Stimulated activated CD4-positive, alpha-beta T cell treated with anti-CD3 and anti-CD28 coated beads, Interleukin-1b, Interleukin-23, amount 100 ng/mL, for 48 hours (primary cell): ENCODE measurements at regions not wholly inside any gene's neighbourhood (a gene's known extent, or its start where the extent isn't known, plus 50 kb on each side); places are given as distances from the start of the nearest gene placed in this dataset.

Experiments used
- DNase-seq: peaks from one replicate; pipeline ENCODE4 v3.0.0-alpha.2; 2020

DNA sequence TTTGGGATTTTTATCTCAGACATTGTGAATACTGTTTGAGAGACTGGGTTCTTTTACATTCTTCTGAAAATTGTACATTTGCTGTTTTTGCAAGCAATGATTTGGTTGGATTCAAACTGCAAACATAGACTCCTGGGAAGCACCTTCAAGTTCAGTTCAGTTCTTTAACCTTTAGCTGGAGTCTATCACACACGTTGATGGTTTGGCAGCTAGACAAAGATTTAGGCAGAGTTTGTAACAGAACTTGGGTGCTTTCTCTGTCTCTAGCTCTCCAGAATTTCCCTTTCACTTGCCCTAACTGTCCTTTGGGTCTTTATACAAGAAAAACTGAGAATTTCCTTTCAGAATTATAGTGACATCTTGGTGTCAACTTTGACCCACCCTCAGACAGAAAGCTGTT is 556.6 kb downstream of the DIAPH3 start:
- no peak for DNase-seq

- no peak for DNase-seq
Observed at GRCh38 chr13:59607780-59608233, 555.9 kb downstream of the DIAPH3 start.

DNA sequence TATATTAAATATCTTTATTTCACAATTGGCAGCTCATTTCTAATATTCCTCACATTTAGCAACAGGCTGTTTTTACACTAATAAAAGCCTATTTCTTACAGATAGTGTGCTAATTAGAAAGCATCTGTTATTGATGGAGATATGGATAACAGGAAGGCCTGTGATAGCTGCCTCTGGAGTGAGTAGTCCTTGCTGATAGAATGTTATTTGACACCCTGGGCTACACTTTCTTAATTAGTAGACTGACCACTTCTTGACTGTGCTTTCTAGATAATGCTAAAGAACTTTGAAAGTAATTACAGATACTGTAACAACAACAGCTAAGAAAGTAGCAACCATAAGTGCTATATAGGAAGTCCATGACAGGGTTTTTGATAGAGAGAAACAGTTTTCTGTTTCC is 554.3 kb downstream of the DIAPH3 start:
- no peak for DNase-seq
